ENCODE measurements at regions not wholly inside any gene's neighbourhood (a gene's known extent, or its start where the extent isn't known, plus 50 kb on each side); places are given as distances from the start of the nearest gene placed in this dataset.

DNA sequence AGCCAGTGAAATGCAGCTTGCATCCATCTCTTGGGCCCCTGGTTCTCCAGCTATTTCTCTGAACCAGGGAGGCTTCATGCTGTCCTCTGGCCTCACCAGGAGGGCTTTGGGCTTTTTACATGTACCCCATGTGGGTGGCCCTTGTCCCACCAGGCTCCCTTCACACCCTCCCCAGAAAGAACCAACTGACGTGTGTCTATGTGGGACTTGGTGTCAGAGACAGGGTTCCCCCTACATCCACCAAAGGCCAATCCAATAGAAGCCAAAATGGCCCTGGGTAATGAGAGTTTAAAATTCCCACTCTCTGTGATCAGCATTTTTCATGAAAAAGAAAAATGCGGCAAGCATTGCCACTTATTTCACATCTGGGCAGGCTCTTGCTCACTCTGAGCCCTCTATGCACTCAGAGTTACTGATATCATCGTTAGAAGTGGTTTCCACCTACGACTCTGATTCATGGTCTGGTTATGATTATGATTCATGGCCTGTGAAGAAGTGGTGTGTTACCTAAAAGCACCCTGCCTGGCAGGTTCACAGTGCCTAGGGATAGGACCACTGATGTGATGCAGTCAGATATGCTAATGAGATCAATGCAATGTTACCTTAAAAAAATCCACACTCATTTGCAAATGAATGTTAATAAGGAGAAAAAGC is 133.5 kb downstream of the BUB3 start:
- DNase-seq (ENCODE audit: extremely low spot score) = no peak
- Histone ChIP-seq H3K9me3 (peaks cover 0 to 14% (median 2%) of the 10 kb centered on the region in 4 donors), H3K4me3 (no peak overlapping the region), H3K27me3 (no peaks in the 10 kb centered on the region), H3K36me3 (peaks cover 0 to under 1% (median 0%) of the 10 kb centered on the region in 4 donors), H3K27ac (replicated peaks in 1 of 4) (no peak overlapping the region), H3K4me1 (no peaks in the 10 kb centered on the region)
- TF ChIP-seq EP300 (IDR thresholded peaks at IDR 0.05) (no peak), POLR2A (IDR thresholded peaks at IDR 0.05; ENCODE audit: low read depth) (no peak), POLR2AphosphoS5 (IDR thresholded peaks at IDR 0.05) (no peak), CTCF (IDR thresholded peaks at IDR 0.05) (no peak)
- 83% methylated on average over 4 of the region's 4 CpGs for WGBS
- intact Hi-C loops (cut with DNase I) = no loop called here

- no peak for TF ChIP-seq EP300 (IDR thresholded peaks at IDR 0.05)
- TF ChIP-seq CTCF (IDR thresholded peaks at IDR 0.05) = no peak
- TF ChIP-seq POLR2A (IDR thresholded peaks at IDR 0.05; ENCODE audit: low read depth) = no peak
- TF ChIP-seq POLR2AphosphoS5 (IDR thresholded peaks at IDR 0.05) = no peak
- no peak overlapping the region for H3K27ac ChIP-seq (replicated peaks in 1 of 4)
- DNase-seq (ENCODE audit: extremely low spot score) = no peak
- no peaks in the 10 kb centered on the region for H3K27me3 ChIP-seq
- peaks cover 0 to 14% (median 2%) of the 10 kb centered on the region in 4 donors for H3K9me3 ChIP-seq
- 100% methylated on average over 1 of the region's 1 CpG for WGBS
- H3K36me3 ChIP-seq = no peaks in the 10 kb centered on the region
- no peak overlapping the region for H3K4me3 ChIP-seq
- intact Hi-C loops (cut with DNase I) = no loop called here
- H3K4me1 ChIP-seq = no peaks in the 10 kb centered on the region
These were observed 135.2 kb downstream of the BUB3 start for GRCh38 chr10:123289432-123289831.

DNA sequence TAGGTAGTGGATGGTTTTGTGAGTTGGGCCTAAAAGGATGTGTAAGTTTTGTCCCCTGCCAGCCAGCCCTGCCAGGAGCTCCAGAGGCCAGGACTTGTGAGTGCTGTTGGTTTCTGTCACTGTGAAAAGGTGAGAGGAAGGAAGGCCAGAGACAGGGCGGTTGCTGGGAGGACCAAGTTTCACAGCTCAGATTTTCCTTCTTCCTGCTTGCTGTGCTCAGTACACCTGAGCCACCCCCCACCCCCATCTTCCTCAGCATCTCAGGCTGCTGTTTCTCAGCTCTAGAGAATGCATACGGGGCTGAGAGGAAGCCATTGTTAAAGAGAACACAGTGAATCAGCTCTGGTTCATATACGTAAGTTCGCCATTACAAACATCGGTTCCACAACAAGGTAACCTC is 139.9 kb downstream of the BUB3 start:
- Histone ChIP-seq H3K27ac (replicated peaks in 1 of 4) (no peak overlapping the region), H3K9me3 (peaks cover 0 to 14% (median 2%) of the 10 kb centered on the region in 4 donors), H3K4me3 (no peak overlapping the region), H3K36me3 (no peaks in the 10 kb centered on the region), H3K4me1 (no peaks in the 10 kb centered on the region), H3K27me3 (no peaks in the 10 kb centered on the region)
- WGBS = 86% methylated on average over 5 of the region's 5 CpGs
- intact Hi-C loops (cut with DNase I) = no loop called here
- TF ChIP-seq POLR2AphosphoS5 (IDR thresholded peaks at IDR 0.05) = no peak
- no peak for TF ChIP-seq POLR2A (IDR thresholded peaks at IDR 0.05; ENCODE audit: low read depth)
- no peak for TF ChIP-seq EP300 (IDR thresholded peaks at IDR 0.05)
- no peak for TF ChIP-seq CTCF (IDR thresholded peaks at IDR 0.05)
- no peak for DNase-seq (ENCODE audit: extremely low spot score)

GRCh38 chr10:123294886-123295285 is 140.7 kb downstream of the BUB3 start:
- Histone ChIP-seq H3K9me3 (peaks cover 0 to 11% (median 0%) of the 10 kb centered on the region in 4 donors), H3K4me3 (no peak overlapping the region), H3K27me3 (no peaks in the 10 kb centered on the region), H3K4me1 (no peaks in the 10 kb centered on the region), H3K27ac (replicated peaks in 1 of 4) (no peak overlapping the region), H3K36me3 (no peaks in the 10 kb centered on the region)
- WGBS = 94% methylated on average over 4 of the region's 4 CpGs
- TF ChIP-seq EP300 (IDR thresholded peaks at IDR 0.05) (no peak), POLR2AphosphoS5 (IDR thresholded peaks at IDR 0.05) (no peak), CTCF (IDR thresholded peaks at IDR 0.05) (no peak), POLR2A (IDR thresholded peaks at IDR 0.05; ENCODE audit: low read depth) (no peak)
- intact Hi-C loops (cut with DNase I) = no loop called here
- DNase-seq (ENCODE audit: extremely low spot score) = no peak

DNA sequence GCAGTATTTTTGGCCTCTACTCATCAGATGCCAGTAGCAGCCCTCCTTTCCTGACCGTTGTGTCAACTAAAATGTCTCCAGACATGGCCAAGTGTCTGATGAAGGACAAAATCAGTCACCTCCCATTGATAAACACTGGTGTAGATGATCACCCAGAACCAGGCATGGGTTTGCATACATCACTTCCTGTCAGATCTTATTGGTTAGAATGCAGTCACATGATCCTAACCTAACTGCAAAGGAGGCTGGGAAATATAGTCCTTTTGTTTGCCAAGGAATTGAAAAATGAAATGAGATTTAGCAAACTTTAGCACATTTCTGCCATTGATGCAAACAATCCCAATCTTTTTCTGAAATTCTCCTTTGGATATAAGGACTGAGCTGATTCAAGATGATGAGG is 141.4 kb downstream of the BUB3 start:
- no peak for DNase-seq (ENCODE audit: extremely low spot score)
- intact Hi-C loops (cut with DNase I) = no loop called here
- WGBS = 100% methylated on average over 1 of the region's 1 CpG
- no peaks in the 10 kb centered on the region for H3K4me1 ChIP-seq
- H3K27me3 ChIP-seq = no peaks in the 10 kb centered on the region
- H3K36me3 ChIP-seq = no peaks in the 10 kb centered on the region
- peaks cover 0 to 6% (median 0%) of the 10 kb centered on the region in 4 donors for H3K9me3 ChIP-seq
- H3K4me3 ChIP-seq = no peak overlapping the region
- no peak overlapping the region for H3K27ac ChIP-seq (replicated peaks in 1 of 4)
- TF ChIP-seq CTCF (IDR thresholded peaks at IDR 0.05) (no peak), POLR2A (IDR thresholded peaks at IDR 0.05; ENCODE audit: low read depth) (no peak), EP300 (IDR thresholded peaks at IDR 0.05) (no peak), POLR2AphosphoS5 (IDR thresholded peaks at IDR 0.05) (no peak)
